Testis (tissue), 2 donors: ENCODE measurements at regions not wholly inside any gene's neighbourhood (a gene's known extent, or its start where the extent isn't known, plus 50 kb on each side); places are given as distances from the start of the nearest gene placed in this dataset.

Source experiments
- CTCF ChIP-seq, 3 experiments: fragments of 450-650 bp in 2 of 3; fragments of 200-600 bp in 1 of 3; sonication (generic) in 1 of 3; IDR thresholded peaks; one replicate each; pipeline ENCODE4 v1.5.1; 2016 to 2019; ENCODE audit warnings: antibody characterized with exemption in 3 of 3, mild to moderate bottlenecking in 2 of 3, moderate library complexity in 1 of 3
- POLR2A ChIP-seq: fragments of 450-650 bp; IDR thresholded peaks from one replicate; pipeline ENCODE4 v1.6.1; 2017; ENCODE audit warnings: antibody characterized with exemption, mild to moderate bottlenecking, moderate library complexity

GRCh38 chr12:27898022-27898421 is 74.5 kb downstream of the PTHLH start:
- no peak for TF ChIP-seq CTCF (IDR thresholded peaks at IDR 0.05)
- no peak for TF ChIP-seq POLR2A
